ENCODE measurements at regions not wholly inside any gene's neighbourhood (a gene's known extent, or its start where the extent isn't known, plus 50 kb on each side); places are given as distances from the start of the nearest gene placed in this dataset.
"Not testable (repeated sequence)": the region's sequence is repeated elsewhere in the genome, so short reads cannot be mapped to it uniquely, and the experiment has no call there.

DNA sequence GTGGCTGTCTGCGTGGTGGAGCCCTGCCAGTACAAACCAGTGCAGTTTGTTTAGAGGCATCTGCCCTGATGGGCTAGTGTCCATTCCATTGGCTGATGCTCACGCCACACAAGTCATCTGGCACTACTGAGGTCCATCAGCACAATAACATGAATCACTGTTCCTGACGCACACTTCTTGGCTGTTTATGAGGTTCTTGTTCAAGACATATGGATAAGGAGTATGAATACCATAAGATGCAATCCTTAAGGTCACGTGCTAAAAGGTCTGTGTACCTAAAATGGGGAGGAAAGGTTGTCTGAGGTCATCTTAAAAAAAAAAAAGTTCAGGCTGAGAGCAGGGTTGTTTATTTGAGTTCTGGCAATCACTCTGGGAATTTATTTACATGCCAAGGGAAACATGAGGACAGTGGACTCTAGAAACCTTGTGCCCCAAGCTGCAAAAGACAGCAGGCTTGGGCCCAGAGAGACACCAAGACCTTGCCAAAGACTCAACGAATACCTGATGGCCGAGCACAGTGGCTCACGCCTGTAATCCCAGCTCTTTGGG, 54.1 kb upstream of the SHLD1 start:
- H3K4me3 ChIP-seq, result no peak overlapping the region
- DNase-seq, result peak; percentile 95
- no peaks in the 10 kb centered on the region for H3K36me3 ChIP-seq
- H3K9me3 ChIP-seq, result no peaks in the 10 kb centered on the region
- no peaks in the 10 kb centered on the region for H3K27me3 ChIP-seq

DNA sequence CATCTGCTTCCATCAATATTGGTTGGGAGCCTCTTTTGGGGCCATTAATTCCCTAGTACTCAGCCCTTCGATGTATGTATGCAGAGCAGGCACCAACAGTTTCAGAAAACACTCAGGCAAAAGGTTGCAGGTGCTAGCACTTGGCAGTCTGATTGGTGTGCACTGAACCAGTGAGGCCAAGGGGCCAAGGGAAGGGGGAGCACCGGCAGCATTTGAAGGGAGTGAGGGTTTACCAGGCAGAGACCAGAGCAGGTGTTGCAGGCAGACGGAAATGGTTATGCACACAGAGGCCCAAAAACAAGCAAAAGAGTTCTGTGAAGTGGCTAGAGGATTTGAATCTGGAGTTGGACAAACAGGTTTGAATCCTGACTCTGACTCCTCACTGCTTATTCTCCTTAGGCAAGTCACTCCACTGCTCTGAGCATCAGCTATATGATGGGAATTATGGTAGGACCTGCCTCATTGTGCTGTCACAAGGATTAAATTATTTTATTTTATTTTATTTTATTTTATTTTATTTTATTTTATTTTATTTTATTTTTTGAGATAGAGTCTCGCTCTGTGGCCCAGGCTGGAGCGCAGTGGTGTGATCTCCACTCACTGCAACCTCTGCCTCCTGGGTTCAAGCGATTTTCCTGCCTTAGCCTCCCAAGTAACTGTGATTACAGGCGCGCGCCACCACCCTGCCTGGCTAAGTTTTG, 58.1 kb upstream of the SHLD1 start:
- no peak for DNase-seq
- Histone ChIP-seq H3K4me3 (no peak overlapping the region), H3K36me3 (no peaks in the 10 kb centered on the region), H3K27me3 (no peaks in the 10 kb centered on the region), H3K9me3 (no peaks in the 10 kb centered on the region)

GRCh38 chr20:5689463-5689862, 60.7 kb upstream of the SHLD1 start:
- H3K4me3 ChIP-seq, result no peak overlapping the region
- H3K9me3 ChIP-seq, result no peaks in the 10 kb centered on the region
- H3K36me3 ChIP-seq, result no peaks in the 10 kb centered on the region
- DNase-seq, result no peak
- no peaks in the 10 kb centered on the region for H3K27me3 ChIP-seq

GRCh38 chr20:5688431-5688972, 61.7 kb upstream of the SHLD1 start:
- no peaks in the 10 kb centered on the region for H3K27me3 ChIP-seq
- no peak overlapping the region for H3K4me3 ChIP-seq
- no peak for DNase-seq
- no peaks in the 10 kb centered on the region for H3K9me3 ChIP-seq
- H3K36me3 ChIP-seq, result no peaks in the 10 kb centered on the region

DNA sequence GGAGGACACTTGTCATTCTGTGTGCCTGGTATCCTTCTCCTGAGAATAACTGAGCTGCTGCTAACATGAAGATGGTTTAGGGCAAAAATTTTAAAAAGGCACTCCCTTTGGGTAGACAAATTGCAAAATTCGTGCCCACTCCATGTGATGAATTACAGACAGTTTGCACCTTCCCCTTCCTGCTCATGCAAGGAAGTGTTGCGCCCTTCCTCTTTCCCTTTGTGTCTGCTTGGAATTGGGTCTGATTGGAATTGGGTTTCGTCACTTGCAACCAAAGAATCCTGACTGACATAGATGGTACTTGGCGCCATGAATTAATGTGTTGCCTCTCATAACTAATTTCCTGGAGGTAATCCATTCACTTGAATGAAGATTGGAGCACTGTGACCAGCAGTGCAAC, 62.3 kb upstream of the SHLD1 start:
- no peaks in the 10 kb centered on the region for H3K27me3 ChIP-seq
- DNase-seq, result no peak
- no peaks in the 10 kb centered on the region for H3K36me3 ChIP-seq
- H3K9me3 ChIP-seq, result no peaks in the 10 kb centered on the region
- no peak overlapping the region for H3K4me3 ChIP-seq

GRCh38 chr20:5686384-5687105, 63.7 kb upstream of the SHLD1 start:
- H3K36me3 ChIP-seq, result no peaks in the 10 kb centered on the region
- H3K9me3 ChIP-seq, result no peaks in the 10 kb centered on the region
- no peak overlapping the region for H3K4me3 ChIP-seq
- H3K27me3 ChIP-seq, result no peaks in the 10 kb centered on the region
- no peak for DNase-seq

- H3K27me3 ChIP-seq, H3K4me3 ChIP-seq, H3K9me3 ChIP-seq, DNase-seq, H3K36me3 ChIP-seq: not testable (repeated sequence)
Measured at GRCh38 chr20:5682556-5682955, 67.6 kb upstream of the SHLD1 start.

DNA sequence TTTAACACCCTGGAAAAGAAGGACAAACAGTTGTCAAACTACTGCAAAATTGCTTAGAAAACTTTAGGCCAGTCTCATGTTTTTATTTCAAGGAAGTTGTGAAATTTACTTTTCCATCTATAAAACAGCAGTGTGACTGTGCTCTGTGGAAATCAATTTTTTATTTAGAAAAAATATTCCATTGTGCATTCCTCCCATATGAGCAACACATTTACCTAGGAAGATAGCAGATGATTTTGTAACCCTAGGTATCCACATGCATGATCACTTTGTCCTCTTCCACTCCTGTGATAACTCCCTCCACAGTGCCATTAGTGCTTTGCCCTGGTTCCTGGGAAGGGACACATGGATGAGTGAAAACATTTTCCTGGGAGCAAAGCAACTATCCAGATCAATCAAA, 69.4 kb upstream of the GPCPD1 start:
- H3K9me3 ChIP-seq, result no peaks in the 10 kb centered on the region

GRCh38 chr20:5678777-5679176, 68.0 kb upstream of the GPCPD1 start:
- no peaks in the 10 kb centered on the region for H3K9me3 ChIP-seq
- DNase-seq, result no peak
- no peaks in the 10 kb centered on the region for H3K36me3 ChIP-seq

More for the DNA sequence above, 69.4 kb upstream of the GPCPD1 start:
- no peaks in the 10 kb centered on the region for H3K27me3 ChIP-seq
- no peaks in the 10 kb centered on the region for H3K36me3 ChIP-seq
- no peak for DNase-seq
- H3K4me3 ChIP-seq, result no peak overlapping the region

GRCh38 chr20:5677944-5678343, 67.1 kb upstream of the GPCPD1 start:
- not testable (repeated sequence) for H3K36me3 ChIP-seq, H3K4me3 ChIP-seq, H3K27me3 ChIP-seq, H3K9me3 ChIP-seq, DNase-seq

More at GRCh38 chr20:5678777-5679176, 68.0 kb upstream of the GPCPD1 start:
- Histone ChIP-seq H3K4me3 (no peak overlapping the region), H3K27me3 (no peaks in the 10 kb centered on the region)

DNA sequence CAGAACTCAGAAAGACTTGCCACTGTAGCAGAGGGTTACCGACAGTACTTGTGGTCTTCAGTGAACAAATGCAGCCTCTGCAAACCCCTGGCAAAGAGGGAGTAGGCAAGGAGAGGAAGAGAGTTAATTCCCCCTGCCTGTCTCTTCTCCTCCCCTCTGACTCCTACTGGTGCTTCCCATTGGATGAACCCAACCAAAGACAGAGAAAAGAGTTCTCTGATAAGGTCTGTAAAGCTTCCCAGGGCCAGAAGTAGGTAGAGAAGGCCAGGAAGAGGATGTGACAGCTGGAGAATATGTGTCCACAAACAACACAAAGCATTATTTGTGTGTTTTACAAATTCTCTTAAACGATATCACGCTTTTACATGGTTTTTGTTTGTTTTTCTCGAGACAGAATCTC, 66.6 kb upstream of the GPCPD1 start:
- no peak for DNase-seq
- Histone ChIP-seq H3K9me3 (no peaks in the 10 kb centered on the region), H3K4me3 (no peak overlapping the region), H3K36me3 (no peaks in the 10 kb centered on the region), H3K27me3 (no peaks in the 10 kb centered on the region)

- Histone ChIP-seq H3K4me3 (no peak overlapping the region), H3K9me3 (no peaks in the 10 kb centered on the region), H3K27me3 (no peaks in the 10 kb centered on the region), H3K36me3 (no peaks in the 10 kb centered on the region)
- no peak for DNase-seq
Measured at GRCh38 chr20:5675103-5676091, 64.6 kb upstream of the GPCPD1 start.

GRCh38 chr20:5674176-5674660, 63.4 kb upstream of the GPCPD1 start:
- no peaks in the 10 kb centered on the region for H3K36me3 ChIP-seq
- no peaks in the 10 kb centered on the region for H3K27me3 ChIP-seq
- H3K4me3 ChIP-seq, result no peak overlapping the region
- H3K9me3 ChIP-seq, result no peaks in the 10 kb centered on the region
- no peak for DNase-seq

DNA sequence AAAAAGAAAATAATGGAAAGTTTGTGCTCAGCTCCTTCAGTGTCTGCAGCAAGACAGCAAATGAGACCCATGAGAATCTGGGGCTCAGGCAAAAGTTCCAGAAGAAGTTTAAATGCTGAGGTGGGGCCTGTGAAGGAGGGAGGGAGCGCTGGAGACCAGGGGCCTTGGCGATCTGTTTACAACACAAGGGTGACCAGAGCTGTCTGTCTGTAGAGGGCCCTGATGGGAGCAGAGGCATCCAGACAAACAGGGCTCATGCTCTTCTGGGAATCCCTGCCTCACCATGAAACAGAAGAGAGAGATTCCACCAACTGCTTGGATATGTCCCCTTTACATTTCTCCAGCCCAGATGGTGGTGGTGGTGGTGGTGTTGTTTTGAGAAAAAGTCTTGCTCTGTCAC, 60.1 kb upstream of the GPCPD1 start:
- Histone ChIP-seq H3K36me3 (no peaks in the 10 kb centered on the region), H3K4me3 (no peak overlapping the region), H3K9me3 (no peaks in the 10 kb centered on the region), H3K27me3 (no peaks in the 10 kb centered on the region)
- DNase-seq, result no peak

- H3K9me3 ChIP-seq, result no peaks in the 10 kb centered on the region
- no peak overlapping the region for H3K4me3 ChIP-seq
- H3K27me3 ChIP-seq, result no peaks in the 10 kb centered on the region
- no peak for DNase-seq
- no peaks in the 10 kb centered on the region for H3K36me3 ChIP-seq
Measured at GRCh38 chr20:5670036-5670536, 59.3 kb upstream of the GPCPD1 start.

DNA sequence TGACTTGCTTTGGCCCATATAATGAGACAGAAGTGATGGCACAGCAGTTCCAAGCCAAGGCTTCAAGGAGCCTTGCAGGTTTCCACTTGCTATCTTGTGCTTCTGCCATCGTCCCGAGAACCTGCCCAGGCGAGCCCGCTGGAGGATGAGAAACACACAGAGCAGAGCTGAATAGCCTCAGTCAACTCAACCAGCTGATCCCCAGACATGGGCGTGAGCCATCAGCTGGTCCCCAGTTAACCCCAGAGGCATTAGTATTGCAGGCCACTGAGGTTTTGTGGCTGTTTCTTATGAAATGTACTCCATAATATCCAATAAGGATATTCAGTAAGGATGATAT, 57.7 kb upstream of the GPCPD1 start:
- DNase-seq, result no peak
- H3K36me3 ChIP-seq, result no peaks in the 10 kb centered on the region
- no peak overlapping the region for H3K4me3 ChIP-seq
- no peaks in the 10 kb centered on the region for H3K9me3 ChIP-seq
- no peaks in the 10 kb centered on the region for H3K27me3 ChIP-seq

Measured in MG63 (cell line).